ENCODE measurements at regions not wholly inside any gene's neighbourhood (a gene's known extent, or its start where the extent isn't known, plus 50 kb on each side); places are given as distances from the start of the nearest gene placed in this dataset.
A peak's percentile ranks its signal among the peaks of the same experiment; 100 is the strongest.

DNA sequence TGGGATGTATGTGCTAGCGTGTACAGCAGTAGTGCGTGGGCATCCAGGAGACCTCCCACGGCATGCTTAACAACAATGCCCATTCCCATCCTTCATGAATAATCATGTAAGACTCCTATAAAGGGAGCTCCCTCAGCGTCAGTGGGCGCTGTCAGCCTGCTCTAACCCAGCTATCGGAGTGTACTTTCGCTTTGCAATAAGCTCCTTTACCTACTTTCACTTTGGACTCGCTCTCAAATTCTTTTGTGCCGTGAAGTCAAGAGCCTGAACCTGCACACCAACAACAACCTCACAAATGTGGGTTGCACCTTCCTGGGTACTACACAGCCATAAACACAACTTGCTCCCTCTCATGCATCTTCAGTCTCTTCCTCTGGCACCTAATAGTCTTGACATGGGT is 114.8 kb upstream of the PAXBP1 start:
- no peaks in the 10 kb centered on the region for H3K79me2 ChIP-seq (ENCODE audit: insufficient read depth, low read length)
- no peak overlapping the region for H3K4me3 ChIP-seq (ENCODE audit: insufficient read depth, low read depth, low read length)
- Mint-ChIP-seq H3K4me3 (ENCODE audit: unreplicated experiment) (no peak overlapping the region), H3K4me1 (ENCODE audit: low read depth, unreplicated experiment) (peaks cover 18% of the 10 kb centered on the region), H3K36me3 (ENCODE audit: low read depth, unreplicated experiment) (no peaks in the 10 kb centered on the region), H3K9me3 (ENCODE audit: unreplicated experiment) (no peaks in the 10 kb centered on the region), H3K27me3 (ENCODE audit: low read depth, unreplicated experiment) (peaks cover 4% of the 10 kb centered on the region), H3K27ac (ENCODE audit: unreplicated experiment) (no peak overlapping the region)
- no peak for DNase-seq (ENCODE audit: low read depth)
- H3K4me1 ChIP-seq (ENCODE audit: insufficient read depth, low read length): no peaks in the 10 kb centered on the region
- H3K4me2 ChIP-seq (ENCODE audit: low read length): no peak overlapping the region
- no peaks in the 10 kb centered on the region for H3K27me3 ChIP-seq (ENCODE audit: insufficient read depth, low read length)
- no peak overlapping the region for H3K9ac ChIP-seq (ENCODE audit: low read length)
- no peak overlapping the region for H2AFZ ChIP-seq (ENCODE audit: low read depth, low read length)
- FAIRE-seq: no peak
- no peak for TF ChIP-seq EZH2 (IDR thresholded peaks at IDR 0.05; ENCODE audit: insufficient read depth, low read length)
- TF ChIP-seq, protein P1, sequence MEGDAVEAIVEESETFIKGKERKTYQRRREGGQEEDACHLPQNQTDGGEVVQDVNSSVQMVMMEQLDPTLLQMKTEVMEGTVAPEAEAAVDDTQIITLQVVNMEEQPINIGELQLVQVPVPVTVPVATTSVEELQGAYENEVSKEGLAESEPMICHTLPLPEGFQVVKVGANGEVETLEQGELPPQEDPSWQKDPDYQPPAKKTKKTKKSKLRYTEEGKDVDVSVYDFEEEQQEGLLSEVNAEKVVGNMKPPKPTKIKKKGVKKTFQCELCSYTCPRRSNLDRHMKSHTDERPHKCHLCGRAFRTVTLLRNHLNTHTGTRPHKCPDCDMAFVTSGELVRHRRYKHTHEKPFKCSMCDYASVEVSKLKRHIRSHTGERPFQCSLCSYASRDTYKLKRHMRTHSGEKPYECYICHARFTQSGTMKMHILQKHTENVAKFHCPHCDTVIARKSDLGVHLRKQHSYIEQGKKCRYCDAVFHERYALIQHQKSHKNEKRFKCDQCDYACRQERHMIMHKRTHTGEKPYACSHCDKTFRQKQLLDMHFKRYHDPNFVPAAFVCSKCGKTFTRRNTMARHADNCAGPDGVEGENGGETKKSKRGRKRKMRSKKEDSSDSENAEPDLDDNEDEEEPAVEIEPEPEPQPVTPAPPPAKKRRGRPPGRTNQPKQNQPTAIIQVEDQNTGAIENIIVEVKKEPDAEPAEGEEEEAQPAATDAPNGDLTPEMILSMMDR (IDR thresholded peaks at IDR 0.05; ENCODE audit: insufficient read depth, low read depth, low read length): no peak
- no peaks in the 10 kb centered on the region for H3K9me3 ChIP-seq (ENCODE audit: insufficient read depth, low read depth, low read length)
- no peaks in the 10 kb centered on the region for H3K36me3 ChIP-seq (ENCODE audit: insufficient read depth, low read length)
- no peaks in the 10 kb centered on the region for H4K20me1 ChIP-seq (ENCODE audit: insufficient read depth, low read length)
- H3K27ac ChIP-seq (ENCODE audit: low read depth, low read length): no peak overlapping the region

DNA sequence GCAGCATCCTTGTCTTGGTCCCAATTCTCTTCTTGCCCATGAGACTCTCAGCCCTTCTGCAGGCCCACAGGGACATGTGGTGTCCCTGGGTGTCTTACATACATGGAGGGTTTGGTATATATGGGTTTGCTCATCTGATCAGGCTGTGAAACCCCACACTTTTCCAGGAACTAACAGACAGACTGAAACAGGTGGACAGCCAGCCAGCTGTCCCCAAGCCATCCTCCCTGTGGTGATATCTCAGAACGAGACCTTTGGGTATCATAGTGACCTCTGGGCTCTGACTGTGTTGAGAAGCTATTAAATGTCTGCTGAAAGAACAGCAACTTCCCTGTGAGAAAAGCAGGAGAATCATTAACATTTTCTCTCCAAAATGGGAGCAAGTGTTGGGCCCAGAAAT is 115.5 kb upstream of the PAXBP1 start:
- no peaks in the 10 kb centered on the region for H3K9me3 Mint-ChIP-seq (ENCODE audit: unreplicated experiment)
- no peak for TF ChIP-seq EZH2 (IDR thresholded peaks at IDR 0.05; ENCODE audit: insufficient read depth, low read length)
- TF ChIP-seq, protein P1 (IDR thresholded peaks at IDR 0.05; ENCODE audit: insufficient read depth, low read depth, low read length): no peak
- no peak overlapping the region for H3K27ac ChIP-seq (ENCODE audit: low read depth, low read length)
- DNase-seq (ENCODE audit: low read depth): no peak
- no peaks in the 10 kb centered on the region for H3K36me3 Mint-ChIP-seq (ENCODE audit: low read depth, unreplicated experiment)
- H3K9me3 ChIP-seq (ENCODE audit: insufficient read depth, low read depth, low read length): no peaks in the 10 kb centered on the region
- H3K27ac Mint-ChIP-seq (ENCODE audit: unreplicated experiment): no peak overlapping the region
- FAIRE-seq: no peak
- no peak overlapping the region for H3K9ac ChIP-seq (ENCODE audit: low read length)
- H3K27me3 Mint-ChIP-seq (ENCODE audit: low read depth, unreplicated experiment): peaks cover 4% of the 10 kb centered on the region
- H3K27me3 ChIP-seq (ENCODE audit: insufficient read depth, low read length): no peaks in the 10 kb centered on the region
- H3K36me3 ChIP-seq (ENCODE audit: insufficient read depth, low read length): no peaks in the 10 kb centered on the region
- H3K4me2 ChIP-seq (ENCODE audit: low read length): no peak overlapping the region
- H3K4me1 Mint-ChIP-seq (ENCODE audit: low read depth, unreplicated experiment): peaks cover 18% of the 10 kb centered on the region
- H3K4me1 ChIP-seq (ENCODE audit: insufficient read depth, low read length): no peaks in the 10 kb centered on the region
- no peaks in the 10 kb centered on the region for H4K20me1 ChIP-seq (ENCODE audit: insufficient read depth, low read length)
- H3K79me2 ChIP-seq (ENCODE audit: insufficient read depth, low read length): no peaks in the 10 kb centered on the region
- no peak overlapping the region for H3K4me3 Mint-ChIP-seq (ENCODE audit: unreplicated experiment)
- H3K4me3 ChIP-seq (ENCODE audit: insufficient read depth, low read depth, low read length): no peak overlapping the region
- no peak overlapping the region for H2AFZ ChIP-seq (ENCODE audit: low read depth, low read length)

DNA sequence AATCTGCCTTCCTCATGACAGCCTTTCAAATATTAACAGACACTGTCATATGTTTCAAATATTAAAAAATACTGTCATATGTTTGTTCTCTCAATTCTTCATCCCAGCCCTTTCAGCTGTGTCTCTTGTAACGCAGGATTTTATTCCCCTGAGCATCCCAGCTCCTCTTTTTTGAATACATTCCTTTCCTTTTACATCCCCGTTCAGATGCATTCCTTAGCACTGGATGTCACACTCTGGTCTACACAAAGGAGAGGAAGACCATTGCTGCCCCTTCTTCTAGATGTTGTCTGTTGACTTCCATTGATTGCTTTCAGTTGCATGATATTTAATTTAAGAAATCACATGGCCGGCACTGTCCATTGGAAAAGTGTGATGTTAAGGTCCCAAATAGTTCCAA is 117.4 kb upstream of the PAXBP1 start:
- Histone ChIP-seq H3K9ac (ENCODE audit: low read length) (no peak overlapping the region), H3K9me3 (ENCODE audit: insufficient read depth, low read depth, low read length) (no peaks in the 10 kb centered on the region), H3K36me3 (ENCODE audit: insufficient read depth, low read length) (no peaks in the 10 kb centered on the region), H4K20me1 (ENCODE audit: insufficient read depth, low read length) (no peaks in the 10 kb centered on the region), H3K4me1 (ENCODE audit: insufficient read depth, low read length) (no peaks in the 10 kb centered on the region), H3K79me2 (ENCODE audit: insufficient read depth, low read length) (no peaks in the 10 kb centered on the region), H3K4me3 (ENCODE audit: insufficient read depth, low read depth, low read length) (no peak overlapping the region), H3K27me3 (ENCODE audit: insufficient read depth, low read length) (peaks cover 2% of the 10 kb centered on the region), H2AFZ (ENCODE audit: low read depth, low read length) (no peak overlapping the region), H3K4me2 (ENCODE audit: low read length) (peak overlapping the region; percentile 20), H3K27ac (ENCODE audit: low read depth, low read length) (no peak overlapping the region)
- Mint-ChIP-seq H3K4me1 (ENCODE audit: low read depth, unreplicated experiment) (peaks cover 18% of the 10 kb centered on the region), H3K36me3 (ENCODE audit: low read depth, unreplicated experiment) (no peaks in the 10 kb centered on the region), H3K27me3 (ENCODE audit: low read depth, unreplicated experiment) (peaks cover 4% of the 10 kb centered on the region), H3K4me3 (ENCODE audit: unreplicated experiment) (peak overlapping the region; percentile 17), H3K27ac (ENCODE audit: unreplicated experiment) (peak overlapping the region; percentile 85), H3K9me3 (ENCODE audit: unreplicated experiment) (no peaks in the 10 kb centered on the region)
- TF ChIP-seq EZH2 (IDR thresholded peaks at IDR 0.05; ENCODE audit: insufficient read depth, low read length): no peak
- TF ChIP-seq, protein P1 (IDR thresholded peaks at IDR 0.05; ENCODE audit: insufficient read depth, low read depth, low read length): no peak
- FAIRE-seq (peak; percentile 47), DNase-seq (ENCODE audit: low read depth) (peak; percentile 12)
